NCI-H1436 (cell line): ENCODE measurements at regions not wholly inside any gene's neighbourhood (a gene's known extent, or its start where the extent isn't known, plus 50 kb on each side); places are given as distances from the start of the nearest gene placed in this dataset.

Source experiments
- DNase-seq: peaks from one replicate; lab custom pipeline; 2025; lab: John Stamatoyannopoulos, UW

GRCh38 chr20:60213126-60213893 lies 255.1 kb downstream of the CDH26 start:
- DNase-seq, result no peak

GRCh38 chr20:60214901-60215815 lies 256.9 kb downstream of the CDH26 start:
- DNase-seq, result no peak

- DNase-seq, result no peak
Observed at GRCh38 chr20:60215816-60216730, 257.9 kb downstream of the CDH26 start.

GRCh38 chr20:60219231-60219630 lies 261.0 kb downstream of the CDH26 start:
- no peak for DNase-seq

- DNase-seq, result no peak
Observed at GRCh38 chr20:60219984-60220562, 261.9 kb downstream of the CDH26 start.

- no peak for DNase-seq
Observed at GRCh38 chr20:60220706-60221105, 262.5 kb downstream of the CDH26 start.

- no peak for DNase-seq
Observed at GRCh38 chr20:60221593-60221992, 263.4 kb downstream of the CDH26 start.

- DNase-seq, result no peak
Observed at GRCh38 chr20:60222497-60222896, 264.3 kb downstream of the CDH26 start.

GRCh38 chr20:60223174-60223573 lies 265.0 kb downstream of the CDH26 start:
- DNase-seq, result no peak

- DNase-seq, result no peak
Observed at GRCh38 chr20:60224914-60225313, 266.7 kb downstream of the CDH26 start.

GRCh38 chr20:60228255-60228654 lies 270.0 kb downstream of the CDH26 start:
- DNase-seq, result no peak

GRCh38 chr20:60232380-60232779 lies 274.2 kb downstream of the CDH26 start:
- no peak for DNase-seq

GRCh38 chr20:60233018-60233630 lies 274.9 kb downstream of the CDH26 start:
- DNase-seq, result no peak

GRCh38 chr20:60236613-60237012 lies 278.4 kb downstream of the CDH26 start:
- DNase-seq, result no peak

- DNase-seq, result no peak
Observed at GRCh38 chr20:60237981-60238380, 279.8 kb downstream of the CDH26 start.

GRCh38 chr20:60238992-60239660 lies 280.9 kb downstream of the CDH26 start:
- DNase-seq, result no peak

- DNase-seq, result no peak
Observed at GRCh38 chr20:60239956-60240355, 281.7 kb downstream of the CDH26 start.

GRCh38 chr20:60240415-60240814 lies 282.2 kb downstream of the CDH26 start:
- no peak for DNase-seq

GRCh38 chr20:60240986-60241385 lies 282.8 kb downstream of the CDH26 start:
- DNase-seq, result no peak

- no peak for DNase-seq
Observed at GRCh38 chr20:60242836-60243505, 284.7 kb downstream of the CDH26 start.
